GM03348 (cell line): ENCODE measurements at regions not wholly inside any gene's neighbourhood (a gene's known extent, or its start where the extent isn't known, plus 50 kb on each side); places are given as distances from the start of the nearest gene placed in this dataset.
"Not testable (repeated sequence)": the region's sequence is repeated elsewhere in the genome, so short reads cannot be mapped to it uniquely, and the experiment has no call there.

ENCODE experiments used
- DNase-seq: peaks from one replicate; pipeline ENCODE4 v3.0.0; 2012; ENCODE audit warnings: low spot score

GRCh38 chr3:118766306-118766669 lies 268.4 kb downstream of the IGSF11 start:
- no peak for DNase-seq

GRCh38 chr3:118772036-118772435 lies 262.6 kb downstream of the IGSF11 start:
- DNase-seq: no peak

GRCh38 chr3:118772547-118773011 lies 262.1 kb downstream of the IGSF11 start:
- DNase-seq: no peak

- no peak for DNase-seq
Measured at GRCh38 chr3:118775021-118775420, 259.6 kb downstream of the IGSF11 start.

GRCh38 chr3:118778201-118778600 lies 256.4 kb downstream of the IGSF11 start:
- no peak for DNase-seq

- no peak for DNase-seq
Measured at GRCh38 chr3:118781232-118781631, 253.4 kb downstream of the IGSF11 start.

GRCh38 chr3:118781839-118782238 lies 252.8 kb downstream of the IGSF11 start:
- no peak for DNase-seq

- no peak for DNase-seq
Measured at GRCh38 chr3:118782755-118783202, 251.9 kb downstream of the IGSF11 start.

GRCh38 chr3:118785415-118785814 lies 249.2 kb downstream of the IGSF11 start:
- no peak for DNase-seq

GRCh38 chr3:118791246-118791645 lies 243.4 kb downstream of the IGSF11 start:
- DNase-seq: no peak

- no peak for DNase-seq
Measured at GRCh38 chr3:118792191-118792590, 242.5 kb downstream of the IGSF11 start.

GRCh38 chr3:118793176-118793575 lies 241.5 kb downstream of the IGSF11 start:
- DNase-seq: no peak

GRCh38 chr3:118799303-118799702 lies 235.3 kb downstream of the IGSF11 start:
- DNase-seq: no peak

GRCh38 chr3:118801899-118802298 lies 232.7 kb downstream of the IGSF11 start:
- no peak for DNase-seq

GRCh38 chr3:118802325-118803095 lies 232.1 kb downstream of the IGSF11 start:
- no peak for DNase-seq

- DNase-seq: no peak
Measured at GRCh38 chr3:118803096-118803476, 231.6 kb downstream of the IGSF11 start.

GRCh38 chr3:118805007-118805406 lies 229.6 kb downstream of the IGSF11 start:
- DNase-seq: no peak

- DNase-seq: no peak
Measured at GRCh38 chr3:118806423-118806822, 228.2 kb downstream of the IGSF11 start.

GRCh38 chr3:118807349-118807748 lies 227.3 kb downstream of the IGSF11 start:
- DNase-seq: not testable (repeated sequence)

GRCh38 chr3:118808723-118809122 lies 225.9 kb downstream of the IGSF11 start:
- no peak for DNase-seq

GRCh38 chr3:118809696-118810498 lies 224.7 kb downstream of the IGSF11 start:
- DNase-seq: no peak

- no peak for DNase-seq
Measured at GRCh38 chr3:118810499-118811035, 224.1 kb downstream of the IGSF11 start.

- DNase-seq: no peak
Measured at GRCh38 chr3:118811236-118811732, 223.4 kb downstream of the IGSF11 start.
